H7 (cell line): ENCODE measurements at regions not wholly inside any gene's neighbourhood (a gene's known extent, or its start where the extent isn't known, plus 50 kb on each side); places are given as distances from the start of the nearest gene placed in this dataset.
"Not testable (repeated sequence)": the region's sequence is repeated elsewhere in the genome, so short reads cannot be mapped to it uniquely, and the experiment has no call there.

Source experiments
- DNase-seq: peaks from one replicate; pipeline ENCODE4 v3.0.0; 2012
- H3K27me3 ChIP-seq: 2 replicates; pipeline ENCODE4 v1.6.0; 2011; ENCODE audit warnings: mild to moderate bottlenecking, low read length; ENCODE audit not compliant: control insufficient read depth, insufficient read depth
- H3K36me3 ChIP-seq: replicated peaks from 2 replicates; pipeline ENCODE4 v1.5.1; 2011; ENCODE audit warnings: low read length; ENCODE audit not compliant: control insufficient read depth, insufficient read depth
- H3K4me3 ChIP-seq: 2 replicates; pipeline ENCODE4 v1.5.1; 2011; ENCODE audit warnings: low read depth, mild to moderate bottlenecking, control low read depth, low read length, moderate library complexity; ENCODE audit not compliant: insufficient read depth

DNA sequence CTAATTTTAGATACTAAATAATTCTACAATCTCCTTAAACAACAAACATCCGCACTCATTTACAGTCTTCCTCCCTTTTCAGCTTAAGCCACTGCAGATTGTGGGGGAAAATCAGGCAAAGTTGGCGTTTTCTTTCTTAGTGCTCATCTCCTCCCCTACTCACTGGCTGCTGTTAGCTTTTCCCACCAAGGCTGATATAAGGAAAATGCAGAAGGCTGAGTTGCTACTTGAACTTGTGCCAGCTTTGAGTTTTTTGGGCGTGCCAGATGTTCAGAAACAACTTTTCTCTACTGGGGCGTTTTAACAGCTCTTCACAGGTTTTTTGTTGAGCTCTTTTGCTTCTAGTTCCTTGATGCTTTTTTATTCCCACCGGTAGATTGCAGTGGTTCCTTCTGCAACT is 222.0 kb downstream of the PYDC2 start:
- DNase-seq: no peak
- H3K36me3 ChIP-seq: no peaks in the 10 kb centered on the region
- no peaks in the 10 kb centered on the region for H3K27me3 ChIP-seq
- H3K4me3 ChIP-seq: no peak overlapping the region

DNA sequence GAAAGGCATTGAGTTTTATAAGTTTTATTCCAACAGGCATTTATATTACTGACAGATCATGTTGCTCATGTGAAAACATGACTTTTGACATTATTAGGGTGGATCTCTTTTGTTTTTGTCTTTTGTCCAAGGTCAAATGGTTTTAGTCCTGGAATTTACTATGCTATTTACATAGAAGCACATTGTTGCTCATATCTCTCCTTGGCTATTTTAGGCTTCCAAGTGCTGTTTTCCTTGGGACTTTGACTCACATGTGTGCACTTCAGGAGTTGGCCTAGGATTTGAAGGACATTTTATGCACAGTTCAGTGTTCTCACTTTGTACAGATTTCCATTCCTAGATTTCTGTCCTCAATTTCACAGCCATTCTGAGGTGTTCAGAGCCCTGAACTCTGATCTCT is 225.7 kb downstream of the PYDC2 start:
- Histone ChIP-seq H3K27me3 (no peaks in the 10 kb centered on the region), H3K36me3 (no peaks in the 10 kb centered on the region), H3K4me3 (no peak overlapping the region)
- no peak for DNase-seq

GRCh38 chr3:191688756-191689433 is 227.9 kb downstream of the PYDC2 start:
- H3K4me3 ChIP-seq: no peak overlapping the region
- no peaks in the 10 kb centered on the region for H3K27me3 ChIP-seq
- no peak for DNase-seq
- no peaks in the 10 kb centered on the region for H3K36me3 ChIP-seq

GRCh38 chr3:191691184-191691583 is 230.2 kb downstream of the PYDC2 start:
- not testable (repeated sequence) for H3K36me3 ChIP-seq

GRCh38 chr3:191695131-191695814 is 234.3 kb downstream of the PYDC2 start:
- Histone ChIP-seq H3K4me3 (no peak overlapping the region), H3K27me3 (no peaks in the 10 kb centered on the region)
- DNase-seq: no peak

More at GRCh38 chr3:191691184-191691583, 230.2 kb downstream of the PYDC2 start:
- DNase-seq, H3K27me3 ChIP-seq, H3K4me3 ChIP-seq: not testable (repeated sequence)

GRCh38 chr3:191695815-191696153 is 234.8 kb downstream of the PYDC2 start:
- H3K27me3 ChIP-seq: no peaks in the 10 kb centered on the region

More at GRCh38 chr3:191695131-191695814, 234.3 kb downstream of the PYDC2 start:
- H3K36me3 ChIP-seq: no peaks in the 10 kb centered on the region

DNA sequence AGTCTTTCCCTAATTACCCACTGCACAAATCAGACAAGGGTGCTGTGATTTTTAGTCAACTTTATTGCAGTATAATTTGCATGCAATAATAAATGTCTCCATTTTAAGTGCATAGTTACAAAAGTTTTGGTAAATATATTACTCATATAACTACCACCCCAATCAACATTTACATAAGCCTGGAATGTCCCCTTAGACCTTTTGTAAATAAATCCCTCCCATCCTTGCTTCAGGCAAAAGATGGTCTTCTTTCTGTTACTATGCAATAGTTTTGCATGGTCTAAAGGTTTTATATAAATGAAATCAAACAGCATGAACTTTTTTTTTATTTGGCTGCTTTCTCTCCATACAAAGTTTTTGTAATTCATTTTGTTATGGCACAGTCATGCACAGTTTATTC is 235.4 kb downstream of the PYDC2 start:
- no peaks in the 10 kb centered on the region for H3K36me3 ChIP-seq
- no peak overlapping the region for H3K4me3 ChIP-seq
- no peak for DNase-seq
- no peaks in the 10 kb centered on the region for H3K27me3 ChIP-seq

More at GRCh38 chr3:191695815-191696153, 234.8 kb downstream of the PYDC2 start:
- Histone ChIP-seq H3K4me3 (no peak overlapping the region), H3K36me3 (no peaks in the 10 kb centered on the region)
- DNase-seq: no peak

DNA sequence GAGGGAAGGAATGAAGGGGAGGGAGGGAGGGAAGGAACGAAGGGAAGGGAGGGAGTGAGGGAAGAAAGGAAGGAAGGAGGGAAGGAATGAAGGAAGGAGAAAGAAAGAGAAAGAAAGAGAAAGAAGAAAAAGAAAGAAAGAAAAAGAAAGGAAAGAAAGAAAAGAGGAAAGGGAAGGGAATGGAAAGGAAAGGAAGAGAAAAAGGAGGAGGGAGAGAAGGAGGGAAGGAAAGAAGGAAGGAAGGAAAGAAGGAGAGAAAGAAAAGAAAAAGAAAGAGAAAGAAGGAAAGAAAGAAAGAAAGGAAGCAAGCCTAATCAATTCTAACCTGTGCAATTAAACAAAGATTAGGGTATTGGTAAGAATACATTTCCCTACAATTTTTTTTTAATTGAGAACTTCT is 238.6 kb downstream of the PYDC2 start:
- Histone ChIP-seq H3K27me3 (no peaks in the 10 kb centered on the region), H3K36me3 (no peaks in the 10 kb centered on the region; the same call in 1 of the 2 replicates), H3K4me3 (no peak overlapping the region)
- DNase-seq: no peak

GRCh38 chr3:191702121-191702520 is 241.2 kb downstream of the PYDC2 start:
- Histone ChIP-seq H3K27me3 (no peaks in the 10 kb centered on the region), H3K36me3 (no peaks in the 10 kb centered on the region; the same call in 1 of the 2 replicates), H3K4me3 (no peak overlapping the region)
- peak; percentile 25 for DNase-seq

- no peak for DNase-seq
- Histone ChIP-seq H3K36me3 (no peaks in the 10 kb centered on the region; the same call in 1 of the 2 replicates), H3K4me3 (no peak overlapping the region), H3K27me3 (no peaks in the 10 kb centered on the region)
Observed at GRCh38 chr3:191707817-191708216, 246.9 kb downstream of the PYDC2 start.

DNA sequence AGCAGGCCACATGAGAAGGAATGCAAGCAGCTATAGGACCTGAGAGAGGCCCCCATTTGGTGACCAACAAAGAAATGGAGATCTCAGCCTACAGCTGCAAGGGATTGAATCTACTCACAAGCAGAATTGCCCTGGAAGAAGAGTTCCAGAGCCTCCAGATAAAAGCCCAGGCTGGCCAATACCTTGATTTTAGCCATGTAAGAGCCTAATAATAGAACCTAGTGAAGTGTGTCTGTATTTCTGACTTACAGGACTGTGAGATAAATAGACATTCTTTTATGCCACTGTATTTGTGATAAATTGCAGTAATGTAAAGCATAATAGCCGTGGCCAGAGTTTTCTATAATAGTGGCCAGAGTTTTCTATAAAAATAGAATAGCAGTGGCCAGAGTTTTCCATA is 254.6 kb downstream of the PYDC2 start:
- Histone ChIP-seq H3K36me3 (no peaks in the 10 kb centered on the region), H3K4me3 (no peak overlapping the region), H3K27me3 (no peaks in the 10 kb centered on the region)
- DNase-seq: no peak

GRCh38 chr3:191721390-191721861 is 260.5 kb downstream of the PYDC2 start:
- DNase-seq: no peak
- H3K27me3 ChIP-seq: no peaks in the 10 kb centered on the region
- H3K36me3 ChIP-seq: no peaks in the 10 kb centered on the region
- H3K4me3 ChIP-seq: no peak overlapping the region

- Histone ChIP-seq H3K27me3 (no peaks in the 10 kb centered on the region), H3K4me3 (no peak overlapping the region), H3K36me3 (no peaks in the 10 kb centered on the region)
- no peak for DNase-seq
Observed at GRCh38 chr3:191721990-191722389, 261.0 kb downstream of the PYDC2 start.

DNA sequence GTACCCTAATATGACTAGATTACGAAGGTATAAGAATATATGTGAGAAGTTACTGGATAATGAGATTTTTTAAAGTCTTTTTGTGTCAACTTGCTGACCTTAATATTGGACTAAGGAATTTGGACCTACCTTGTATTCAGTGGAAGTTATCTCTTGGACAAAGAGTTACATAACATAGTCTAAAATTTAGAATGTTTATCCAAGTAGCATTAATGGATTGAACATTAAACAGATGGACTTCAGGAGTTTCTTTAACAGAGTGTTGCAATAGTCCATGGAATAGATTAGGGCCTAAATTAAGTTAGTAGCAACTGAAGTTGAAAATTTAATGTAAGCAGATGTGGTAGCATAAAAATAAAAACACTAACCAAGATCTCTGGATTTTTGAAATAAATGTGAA is 266.4 kb downstream of the PYDC2 start:
- no peak for DNase-seq
- H3K36me3 ChIP-seq: no peaks in the 10 kb centered on the region
- no peaks in the 10 kb centered on the region for H3K27me3 ChIP-seq
- no peak overlapping the region for H3K4me3 ChIP-seq

GRCh38 chr3:191728186-191728585 is 267.2 kb downstream of the PYDC2 start:
- Histone ChIP-seq H3K4me3 (no peak overlapping the region), H3K36me3 (no peaks in the 10 kb centered on the region), H3K27me3 (no peaks in the 10 kb centered on the region)
- no peak for DNase-seq
